ENCODE measurements at regions not wholly inside any gene's neighbourhood (a gene's known extent, or its start where the extent isn't known, plus 50 kb on each side); places are given as distances from the start of the nearest gene placed in this dataset.

- Histone ChIP-seq H2AFZ (no peak overlapping the region), H3K9ac (no peak overlapping the region), H4K20me1 (ENCODE audit: insufficient read depth) (no peaks in the 10 kb centered on the region), H3K9me3 (ENCODE audit: low read depth) (no peaks in the 10 kb centered on the region), H3K79me2 (ENCODE audit: insufficient read depth) (no peaks in the 10 kb centered on the region), H3K4me1 (ENCODE audit: insufficient read depth) (no peaks in the 10 kb centered on the region), H3K9me2 (ENCODE audit: insufficient read depth) (no peaks in the 10 kb centered on the region), H3K27ac (no peak overlapping the region), H3F3A (ENCODE audit: insufficient read depth) (no peaks in the 10 kb centered on the region), H3K4me2 (ENCODE audit: unreplicated experiment) (no peak overlapping the region), H3K27me3 (replicated peaks; ENCODE audit: insufficient read depth) (peaks cover 23% of the 10 kb centered on the region), H3K36me3 (ENCODE audit: low read depth) (no peaks in the 10 kb centered on the region), H3K4me3 (no peak overlapping the region)
- 26% methylated on average over 2 of the region's 2 CpGs for WGBS, 2 experiments (ENCODE audit: low coverage in 1 of 2, low lambda C conversion rate in 2 of 2, missing lambda C conversion rate in 2 of 2)
- DNase-seq, result peak; percentile 10
- in situ Hi-C loops (cut with MboI), result no loop called here
- TF ChIP-seq EZH2phosphoT487 (IDR thresholded peaks at IDR 0.05; ENCODE audit: insufficient read depth, low read depth), result no peak
- TF ChIP-seq EZH2 (IDR thresholded peaks at IDR 0.05; ENCODE audit: insufficient read depth, poor library complexity, severe bottlenecking), result no peak
Measured at GRCh38 chr6:170013815-170014214, 262.4 kb downstream of the ERMARD start.

- 42 to 60% methylated on average over 2 of the region's 2 CpGs for WGBS, 2 experiments (ENCODE audit: low coverage in 1 of 2, low lambda C conversion rate in 2 of 2, missing lambda C conversion rate in 2 of 2)
- H3K4me2 ChIP-seq (ENCODE audit: unreplicated experiment), result no peak overlapping the region
Measured at GRCh38 chr6:170012037-170012330, 260.6 kb downstream of the ERMARD start.

GRCh38 chr6:170011204-170012036 lies 260.0 kb downstream of the ERMARD start:
- Histone ChIP-seq H3K36me3 (ENCODE audit: low read depth) (no peaks in the 10 kb centered on the region), H3K4me1 (ENCODE audit: insufficient read depth) (no peaks in the 10 kb centered on the region), H3F3A (ENCODE audit: insufficient read depth) (no peaks in the 10 kb centered on the region), H2AFZ (no peak overlapping the region), H3K79me2 (ENCODE audit: insufficient read depth) (no peaks in the 10 kb centered on the region), H3K4me3 (no peak overlapping the region), H4K20me1 (ENCODE audit: insufficient read depth) (no peaks in the 10 kb centered on the region), H3K27me3 (replicated peaks; ENCODE audit: insufficient read depth) (peaks cover 19% of the 10 kb centered on the region), H3K9ac (no peak overlapping the region), H3K4me2 (ENCODE audit: unreplicated experiment) (no peak overlapping the region), H3K9me2 (ENCODE audit: insufficient read depth) (no peaks in the 10 kb centered on the region), H3K9me3 (ENCODE audit: low read depth) (no peaks in the 10 kb centered on the region), H3K27ac (no peak overlapping the region)
- DNase-seq, result no peak
- no peak for TF ChIP-seq EZH2 (IDR thresholded peaks at IDR 0.05; ENCODE audit: insufficient read depth, poor library complexity, severe bottlenecking)
- TF ChIP-seq EZH2phosphoT487 (IDR thresholded peaks at IDR 0.05; ENCODE audit: insufficient read depth, low read depth), result no peak
- 81 to 88% methylated on average over 23 of the region's 23 CpGs for WGBS, 2 experiments (ENCODE audit: low coverage in 1 of 2, low lambda C conversion rate in 2 of 2, missing lambda C conversion rate in 2 of 2)
- in situ Hi-C loops (cut with MboI), result no loop called here

More at GRCh38 chr6:170012037-170012330, 260.6 kb downstream of the ERMARD start:
- Histone ChIP-seq H3K4me1 (ENCODE audit: insufficient read depth) (no peaks in the 10 kb centered on the region), H3K4me3 (no peak overlapping the region), H3K9ac (no peak overlapping the region), H3K79me2 (ENCODE audit: insufficient read depth) (no peaks in the 10 kb centered on the region), H4K20me1 (ENCODE audit: insufficient read depth) (no peaks in the 10 kb centered on the region), H3K27me3 (replicated peaks; ENCODE audit: insufficient read depth) (peaks cover 23% of the 10 kb centered on the region), H3K9me2 (ENCODE audit: insufficient read depth) (no peaks in the 10 kb centered on the region), H3F3A (ENCODE audit: insufficient read depth) (no peaks in the 10 kb centered on the region), H3K9me3 (ENCODE audit: low read depth) (no peaks in the 10 kb centered on the region), H3K27ac (no peak overlapping the region), H3K36me3 (ENCODE audit: low read depth) (no peaks in the 10 kb centered on the region), H2AFZ (no peak overlapping the region)
- in situ Hi-C loops (cut with MboI), result no loop called here
- no peak for DNase-seq
- no peak for TF ChIP-seq EZH2 (IDR thresholded peaks at IDR 0.05; ENCODE audit: insufficient read depth, poor library complexity, severe bottlenecking)
- TF ChIP-seq EZH2phosphoT487 (IDR thresholded peaks at IDR 0.05; ENCODE audit: insufficient read depth, low read depth), result no peak

DNA sequence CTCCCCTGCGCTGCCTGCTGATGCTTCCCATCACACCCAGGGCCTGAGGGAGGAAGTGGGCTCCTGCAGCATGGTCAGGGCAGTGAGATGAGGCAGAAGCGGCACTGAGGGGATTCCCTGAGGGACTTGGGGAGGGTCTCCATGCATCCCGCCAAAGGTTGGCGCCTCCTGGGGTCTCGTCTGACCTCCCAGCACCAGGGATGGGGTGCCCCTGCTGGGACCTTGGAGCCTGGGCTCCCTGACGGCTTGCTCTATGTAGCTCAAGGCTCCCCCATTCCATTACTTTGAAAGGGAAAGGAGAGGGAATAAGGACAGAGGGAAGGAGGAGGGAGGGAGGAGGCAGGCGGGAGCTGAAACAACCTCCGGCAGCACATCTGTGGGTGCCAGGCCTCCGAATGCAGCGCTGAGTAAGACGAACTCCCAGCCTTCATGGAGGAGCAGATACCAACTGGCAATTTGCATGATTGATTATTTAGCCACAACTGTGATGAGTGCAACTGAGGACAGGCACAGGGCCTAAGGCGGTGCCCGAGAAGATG lies 259.3 kb downstream of the ERMARD start:
- 84 to 85% methylated on average over 13 of the region's 13 CpGs for WGBS, 2 experiments (ENCODE audit: low coverage in 1 of 2, low lambda C conversion rate in 2 of 2, missing lambda C conversion rate in 2 of 2)
- in situ Hi-C loops (cut with MboI), result no loop called here
- H3K9ac ChIP-seq, result no peak overlapping the region
- no peak overlapping the region for H3K4me2 ChIP-seq (ENCODE audit: unreplicated experiment)
- no peaks in the 10 kb centered on the region for H3F3A ChIP-seq (ENCODE audit: insufficient read depth)
- no peaks in the 10 kb centered on the region for H3K4me1 ChIP-seq (ENCODE audit: insufficient read depth)
- H3K27ac ChIP-seq, result no peak overlapping the region
- H3K36me3 ChIP-seq (ENCODE audit: low read depth), result no peaks in the 10 kb centered on the region
- no peaks in the 10 kb centered on the region for H3K79me2 ChIP-seq (ENCODE audit: insufficient read depth)
- no peak overlapping the region for H3K4me3 ChIP-seq
- DNase-seq, result no peak
- H3K9me3 ChIP-seq (ENCODE audit: low read depth), result no peaks in the 10 kb centered on the region
- H4K20me1 ChIP-seq (ENCODE audit: insufficient read depth), result no peaks in the 10 kb centered on the region
- H3K9me2 ChIP-seq (ENCODE audit: insufficient read depth), result no peaks in the 10 kb centered on the region
- H3K27me3 ChIP-seq (replicated peaks; ENCODE audit: insufficient read depth), result peaks cover 13% of the 10 kb centered on the region
- TF ChIP-seq EZH2 (IDR thresholded peaks at IDR 0.05; ENCODE audit: insufficient read depth, poor library complexity, severe bottlenecking) (no peak), EZH2phosphoT487 (IDR thresholded peaks at IDR 0.05; ENCODE audit: insufficient read depth, low read depth) (no peak)
- H2AFZ ChIP-seq, result no peak overlapping the region
